Adrenal gland (tissue), 9 donors: ENCODE measurements at regions not wholly inside any gene's neighbourhood (a gene's known extent, or its start where the extent isn't known, plus 50 kb on each side); places are given as distances from the start of the nearest gene placed in this dataset.

Experiments used
- DNase-seq, 7 donors: peaks; one replicate each; pipeline ENCODE4 v3.0.0-alpha.2; 2019 to 2020
- H3K27ac ChIP-seq, 5 donors: fragments of 200-600 bp; sonication (generic) in 4 of 5; 1 replicate in 3 of 5; 2 replicates in 2 of 5; pipeline versions ENCODE4 v1.5.1 to v1.8.0; 2016 to 2020; ENCODE audit warnings: mild to moderate bottlenecking in 1 of 5
- H3K27me3 ChIP-seq: fragments of 200-600 bp; 2 replicates; pipeline ENCODE4 v1.8.0; 2021
- H3K36me3 ChIP-seq, 2 donors: fragments of 200-600 bp; replicated peaks in 1 of 2; 1 replicate in 1 of 2; 2 replicates in 1 of 2; pipeline versions ENCODE4 v1.5.1 to v1.8.0; 2018 to 2022
- H3K4me1 ChIP-seq, 2 donors: fragments of 200-600 bp; replicated peaks in 1 of 2; 1 replicate in 1 of 2; 2 replicates in 1 of 2; pipeline versions ENCODE4 v1.5.1 to v1.8.0; 2018 to 2021
- H3K4me3 ChIP-seq, 4 donors: fragments of 200-600 bp; sonication (generic) in 3 of 4; one replicate each; pipeline ENCODE4 v1.5.1; 2016 to 2018
- H3K9me3 ChIP-seq, 3 donors: fragments of 200-600 bp; sonication (generic) in 1 of 3; replicated peaks in 1 of 3; 1 replicate in 2 of 3; 2 replicates in 1 of 3; pipeline versions ENCODE4 v1.5.1 to v1.8.0; 2016 to 2021
- POLR2A ChIP-seq, 2 donors: fragments of 450-650 bp; IDR thresholded peaks; one replicate each; pipeline ENCODE4 v1.6.1; 2017; ENCODE audit warnings: antibody characterized with exemption in 2 of 2, mild to moderate bottlenecking in 2 of 2, moderate library complexity in 1 of 2
- WGBS, 4 donors: extraction: QIAGEN DNeasy Blood & Tissue Kit in 2 of 4; methylation state at CpG; one replicate each; pipeline versions ENCODE4 v1.1.5 to v1.1.7; 2013 to 2017; 5-methylcytosine and 5-hydroxymethylcytosine counted together
- intact Hi-C, 2 donors: fragments of 100-400 bp; cut with DNase I; formaldehyde crosslinking; loops; one replicate each; pipeline versions ENCODE4 v1.14.1 to v1.15.0; 2022 to 2023
- TF ChIP-seq, protein P1 (sequence below), 6 experiments: fragments of 450-650 bp in 4 of 6; fragments of 200-600 bp in 2 of 6; sonication (generic) in 1 of 6; IDR thresholded peaks; 1 replicate in 5 of 6; 2 replicates in 1 of 6; pipeline versions ENCODE4 v1.5.1 to v1.8.0; 2016 to 2021; ENCODE audit warnings: antibody characterized with exemption in 6 of 6, mild to moderate bottlenecking in 2 of 6, moderate library complexity in 1 of 6
- donor health status: healthy with polysubstance abuse.
- donor health status: Bipolar disorder and iron deficiency.
- donor health status: DM: yes; HTN: yes; CAD: no.
- donor health status: DM: no; HTN: no; CAD: no.
- donor health status: DM: no; HTN: no; CAD: no.

DNA sequence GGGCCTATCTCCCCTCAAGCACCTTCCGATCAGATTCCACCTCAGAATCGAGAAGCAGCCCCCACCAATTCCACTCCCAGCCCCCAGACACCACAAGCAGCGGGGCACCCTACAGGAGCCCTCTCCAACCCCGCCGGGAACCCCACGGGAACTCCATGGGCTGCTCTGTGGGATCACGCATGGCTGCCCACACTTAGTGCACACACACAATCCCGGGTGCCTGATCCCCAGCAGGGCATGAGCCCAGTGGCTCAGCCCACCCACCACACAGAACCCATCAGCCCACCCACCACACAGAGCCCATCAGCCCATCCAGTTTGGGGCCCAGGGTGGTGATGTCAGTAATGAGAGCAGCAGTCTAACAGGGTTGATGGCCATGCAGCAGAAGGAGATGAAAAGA, 141.6 kb upstream of the LINGO1 start:
- intact Hi-C loops = no loop called here
- no peak for TF ChIP-seq POLR2A (IDR thresholded peaks at IDR 0.05)
- TF ChIP-seq, protein P1, sequence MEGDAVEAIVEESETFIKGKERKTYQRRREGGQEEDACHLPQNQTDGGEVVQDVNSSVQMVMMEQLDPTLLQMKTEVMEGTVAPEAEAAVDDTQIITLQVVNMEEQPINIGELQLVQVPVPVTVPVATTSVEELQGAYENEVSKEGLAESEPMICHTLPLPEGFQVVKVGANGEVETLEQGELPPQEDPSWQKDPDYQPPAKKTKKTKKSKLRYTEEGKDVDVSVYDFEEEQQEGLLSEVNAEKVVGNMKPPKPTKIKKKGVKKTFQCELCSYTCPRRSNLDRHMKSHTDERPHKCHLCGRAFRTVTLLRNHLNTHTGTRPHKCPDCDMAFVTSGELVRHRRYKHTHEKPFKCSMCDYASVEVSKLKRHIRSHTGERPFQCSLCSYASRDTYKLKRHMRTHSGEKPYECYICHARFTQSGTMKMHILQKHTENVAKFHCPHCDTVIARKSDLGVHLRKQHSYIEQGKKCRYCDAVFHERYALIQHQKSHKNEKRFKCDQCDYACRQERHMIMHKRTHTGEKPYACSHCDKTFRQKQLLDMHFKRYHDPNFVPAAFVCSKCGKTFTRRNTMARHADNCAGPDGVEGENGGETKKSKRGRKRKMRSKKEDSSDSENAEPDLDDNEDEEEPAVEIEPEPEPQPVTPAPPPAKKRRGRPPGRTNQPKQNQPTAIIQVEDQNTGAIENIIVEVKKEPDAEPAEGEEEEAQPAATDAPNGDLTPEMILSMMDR (IDR thresholded peaks at IDR 0.05) = no peak
- no peaks in the 10 kb centered on the region for H3K4me1 ChIP-seq
- no peak for DNase-seq
- no peak overlapping the region for H3K27ac ChIP-seq
- no peaks in the 10 kb centered on the region for H3K9me3 ChIP-seq
- H3K4me3 ChIP-seq = no peak overlapping the region
- no peaks in the 10 kb centered on the region for H3K27me3 ChIP-seq
- H3K36me3 ChIP-seq = no peaks in the 10 kb centered on the region
- WGBS, 4 donors = 83 to 96% (median 89%) methylated on average over 3 to 8 of the region's 8 CpGs

DNA sequence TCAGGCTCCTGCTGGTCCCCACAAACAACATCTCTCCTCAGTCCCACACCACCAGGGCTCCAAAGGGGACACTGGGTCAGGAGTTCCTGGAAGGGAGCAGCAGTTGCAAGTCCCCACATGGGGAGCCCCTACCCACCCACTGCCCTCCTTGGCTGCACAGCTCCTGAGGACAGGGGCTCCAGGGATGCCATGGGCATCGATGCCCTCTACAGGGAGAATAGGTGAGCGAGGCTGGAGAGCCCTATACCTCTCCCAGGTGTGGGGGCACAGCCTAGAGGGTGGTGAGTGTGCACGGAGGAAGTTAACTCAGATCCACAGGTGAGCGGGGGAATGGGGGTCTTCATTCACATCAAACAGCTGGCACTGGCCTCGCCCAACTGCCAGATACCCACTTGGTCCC, 141.2 kb upstream of the LINGO1 start:
- Histone ChIP-seq H3K9me3 (no peaks in the 10 kb centered on the region), H3K36me3 (no peaks in the 10 kb centered on the region), H3K27ac (no peak overlapping the region), H3K4me1 (no peaks in the 10 kb centered on the region), H3K4me3 (no peak overlapping the region), H3K27me3 (no peaks in the 10 kb centered on the region)
- intact Hi-C loops = no loop called here
- 90 to 98% (median 93%) methylated on average over 5 of the region's 5 CpGs for WGBS, 4 donors
- DNase-seq = no peak
- no peak for TF ChIP-seq POLR2A (IDR thresholded peaks at IDR 0.05)
- TF ChIP-seq, protein P1 (IDR thresholded peaks at IDR 0.05) = no peak

DNA sequence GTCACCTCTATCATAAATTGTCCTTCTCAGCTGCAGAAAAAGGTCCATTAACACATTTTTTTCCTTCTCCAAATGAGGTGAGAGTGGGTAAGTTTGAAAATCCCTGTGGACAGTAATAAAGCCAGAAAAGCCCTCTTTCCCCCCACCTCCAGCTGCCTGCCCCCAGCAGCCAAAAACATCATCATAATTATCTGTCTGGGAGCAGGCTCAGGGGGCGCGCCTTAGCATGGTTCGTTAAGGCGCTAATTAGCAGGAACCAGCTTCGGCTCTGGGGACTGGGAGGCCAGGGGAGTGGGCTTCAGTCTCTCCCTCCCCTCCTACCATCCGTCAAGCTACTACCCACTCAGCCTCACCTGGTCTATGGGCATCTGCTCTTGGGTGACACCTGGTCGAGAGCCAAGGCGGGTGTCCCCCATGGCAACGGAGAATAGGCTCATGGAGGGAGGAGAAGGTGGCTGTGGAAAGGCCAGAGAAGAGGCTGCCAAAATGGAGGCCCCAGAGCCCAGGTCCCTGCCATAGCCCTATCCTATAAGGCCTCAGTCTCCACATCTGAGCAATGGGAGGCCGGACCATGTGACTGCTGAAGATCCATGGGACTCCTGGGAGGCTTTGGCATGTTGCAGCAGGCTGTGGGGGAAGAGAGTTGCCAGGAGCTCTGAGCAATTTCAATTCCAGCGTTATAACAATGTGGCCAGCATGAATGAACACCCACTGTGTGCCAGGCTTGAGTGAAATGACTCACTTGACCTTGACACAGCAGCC, 140.1 kb upstream of the LINGO1 start:
- intact Hi-C loops = no loop called here
- 67 to 80% (median 79%) methylated on average over 4 to 11 of the region's 11 CpGs for WGBS, 4 donors
- TF ChIP-seq POLR2A (IDR thresholded peaks at IDR 0.05) = no peak
- TF ChIP-seq, protein P1 (IDR thresholded peaks at IDR 0.05) = no peak
- H3K4me1 ChIP-seq = no peaks in the 10 kb centered on the region
- H3K4me3 ChIP-seq = no peak overlapping the region
- no peak overlapping the region for H3K27ac ChIP-seq
- no peaks in the 10 kb centered on the region for H3K27me3 ChIP-seq
- no peaks in the 10 kb centered on the region for H3K36me3 ChIP-seq
- no peaks in the 10 kb centered on the region for H3K9me3 ChIP-seq
- no peak for DNase-seq

DNA sequence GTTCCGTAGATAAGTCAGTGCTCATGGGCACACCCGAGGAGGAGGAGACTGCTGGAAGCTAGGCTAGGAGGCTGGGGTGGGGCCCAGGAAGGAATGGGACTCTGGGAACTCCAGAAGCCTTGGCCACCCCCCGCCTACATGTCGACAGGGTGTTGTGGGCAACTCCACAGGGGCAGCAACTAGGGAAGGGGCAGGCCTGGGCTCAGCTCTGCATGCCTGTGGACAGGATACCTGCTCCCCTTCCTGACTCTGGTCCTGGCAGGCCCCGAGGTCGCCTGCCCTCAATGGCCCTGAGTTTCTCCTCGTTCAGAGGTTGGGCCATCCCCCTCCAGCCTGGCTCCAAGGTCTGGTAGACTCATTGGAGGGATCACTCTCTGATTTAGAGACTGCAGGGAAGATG, 138.9 kb upstream of the LINGO1 start:
- no peaks in the 10 kb centered on the region for H3K36me3 ChIP-seq
- intact Hi-C loops = no loop called here
- TF ChIP-seq POLR2A (IDR thresholded peaks at IDR 0.05) = no peak
- TF ChIP-seq, protein P1 (IDR thresholded peaks at IDR 0.05) = no peak
- no peak overlapping the region for H3K4me3 ChIP-seq
- H3K27ac ChIP-seq = no peak overlapping the region
- no peaks in the 10 kb centered on the region for H3K4me1 ChIP-seq
- DNase-seq = no peak
- H3K27me3 ChIP-seq = no peaks in the 10 kb centered on the region
- WGBS, 4 donors = 68 to 78% (median 73%) methylated on average over 2 to 7 of the region's 7 CpGs; no CpG with 5 or more reads in 1 of the 4 donors
- no peaks in the 10 kb centered on the region for H3K9me3 ChIP-seq
